ENCODE measurements at regions not wholly inside any gene's neighbourhood (a gene's known extent, or its start where the extent isn't known, plus 50 kb on each side); places are given as distances from the start of the nearest gene placed in this dataset.
"Not testable (repeated sequence)": the region's sequence is repeated elsewhere in the genome, so short reads cannot be mapped to it uniquely, and the experiment has no call there.

DNA sequence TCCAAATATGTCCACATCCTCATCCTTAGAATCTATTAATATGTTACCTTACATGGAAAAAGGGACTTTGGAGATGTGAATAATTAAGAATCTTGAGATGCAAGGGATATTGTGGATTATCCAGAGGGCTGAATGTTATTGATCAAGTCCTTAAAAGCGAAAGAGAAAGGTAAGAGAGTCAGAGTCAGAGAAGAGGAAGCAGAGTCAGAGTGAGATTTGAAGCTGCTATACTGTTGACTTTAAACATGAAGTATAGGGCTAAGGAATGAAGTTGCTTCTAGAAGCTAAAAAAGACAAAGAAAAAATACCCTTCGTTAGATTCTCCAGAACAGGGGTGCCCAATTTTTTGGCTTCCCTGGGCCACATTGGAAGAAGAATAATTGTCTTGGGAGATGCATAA, 627.2 kb upstream of the SLITRK6 start:
- DNase-seq, result no peak

DNA sequence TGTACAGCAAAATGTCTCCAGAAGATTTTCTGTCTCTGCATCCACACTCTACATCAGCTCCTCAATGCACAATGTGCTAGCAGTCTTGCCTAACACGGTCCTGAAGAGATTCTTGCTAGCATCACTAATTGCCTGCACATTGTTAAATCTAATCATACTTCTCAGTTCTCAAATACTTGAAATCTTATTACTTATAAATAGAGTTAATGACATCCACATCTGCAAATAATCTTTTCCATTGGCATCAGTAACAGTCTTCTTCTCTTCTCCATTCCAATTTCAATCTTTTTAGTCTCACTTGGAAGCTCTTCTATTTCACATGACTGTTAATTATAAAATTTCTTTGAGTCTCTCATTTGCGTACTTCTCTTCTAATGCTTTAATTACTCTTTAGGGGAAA, 630.5 kb upstream of the SLITRK6 start:
- DNase-seq, result no peak

DNA sequence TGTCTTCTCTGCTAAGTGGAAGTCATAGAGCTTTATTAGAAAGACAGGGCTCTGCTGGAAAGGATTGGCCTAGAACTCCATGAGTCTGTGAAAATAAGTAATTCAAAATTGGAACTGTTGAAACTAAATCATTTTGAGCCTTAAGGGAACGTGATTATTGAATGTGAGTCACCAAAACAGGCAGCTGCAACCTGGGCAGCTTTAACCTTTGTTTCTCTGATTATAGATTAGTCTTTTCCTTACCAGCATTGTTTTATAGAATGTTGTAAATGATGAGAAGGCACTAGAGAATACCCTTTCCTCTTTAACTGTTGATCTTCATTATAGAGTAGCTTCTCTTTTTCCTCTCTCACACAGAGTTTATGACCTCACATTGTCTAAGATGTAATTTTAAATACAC, 638.8 kb upstream of the SLITRK6 start:
- DNase-seq, result no peak

DNA sequence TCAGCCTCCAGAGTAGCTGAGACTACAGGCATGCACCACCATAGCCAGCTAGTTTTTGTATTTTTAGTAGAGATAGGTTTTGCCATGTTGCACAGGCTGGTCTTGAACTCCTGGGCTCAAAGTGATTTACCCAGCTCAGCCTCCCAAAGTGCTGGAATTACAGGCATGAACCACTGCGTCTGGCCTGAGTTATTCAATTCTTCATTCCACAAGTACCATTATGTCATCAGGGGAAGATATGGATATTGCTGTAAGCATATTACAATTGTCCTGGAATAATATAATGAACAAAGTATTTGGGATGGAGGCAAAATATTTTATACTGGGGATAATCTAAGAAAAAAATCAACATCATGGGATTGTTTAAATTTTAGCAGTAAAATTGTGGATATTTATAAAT, 646.0 kb upstream of the SLITRK6 start:
- no peak for DNase-seq

DNA sequence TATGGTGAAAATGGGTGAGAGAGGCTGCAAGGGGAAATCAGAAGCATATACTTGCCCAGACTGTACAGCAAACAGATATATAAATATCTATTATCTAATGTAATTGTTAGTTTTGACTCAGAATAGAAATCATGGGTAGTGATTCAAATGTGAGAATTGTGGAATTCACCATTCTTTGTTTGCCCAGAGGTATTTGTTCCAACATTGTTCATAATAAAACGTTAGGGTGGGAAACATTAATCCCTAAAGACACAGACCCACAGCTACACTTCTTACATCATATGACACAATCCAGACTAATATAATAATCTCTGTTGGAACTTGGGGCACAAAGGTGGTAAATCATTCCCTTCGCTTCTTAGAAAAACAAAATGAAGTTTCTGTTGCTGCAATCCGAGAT, 646.5 kb upstream of the SLITRK6 start:
- DNase-seq, result no peak

DNA sequence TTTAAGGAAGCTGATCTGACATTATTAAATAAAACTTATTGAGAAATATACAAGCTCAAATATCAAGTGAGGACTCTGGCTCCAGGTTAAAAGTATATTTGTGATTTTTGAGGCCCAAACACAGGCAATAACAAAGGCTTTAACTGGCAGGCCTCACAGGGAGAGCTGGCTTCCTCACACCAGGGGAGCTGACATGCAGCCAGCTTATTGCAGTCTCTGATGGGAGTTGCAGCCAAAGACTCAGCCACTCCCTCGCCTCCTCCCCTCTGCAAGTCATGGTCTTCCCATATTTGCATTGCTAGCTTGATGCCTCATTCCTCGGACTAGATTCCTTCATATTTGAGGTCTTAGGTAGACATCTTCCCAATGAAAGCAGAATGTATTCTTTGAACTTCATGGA, 647.1 kb upstream of the SLITRK6 start:
- no peak for DNase-seq

DNA sequence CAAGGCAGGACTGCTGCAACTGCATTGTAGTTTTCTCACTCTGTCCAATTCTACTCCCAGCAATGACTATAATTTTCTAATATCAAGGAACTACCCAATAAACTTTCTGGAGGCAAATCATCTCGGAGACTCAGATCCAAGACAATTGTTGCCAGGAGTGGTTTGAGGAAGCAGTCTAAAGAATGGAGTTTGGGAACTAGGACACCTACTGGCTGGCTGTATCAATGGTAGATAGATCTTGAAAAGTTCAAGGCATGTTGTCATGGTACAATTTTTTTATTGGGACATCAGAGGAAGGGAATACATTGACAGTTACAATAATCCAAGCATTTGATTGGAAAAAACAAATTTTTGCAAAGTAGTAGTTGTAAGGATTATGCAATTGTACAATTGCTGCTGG, 648.3 kb upstream of the SLITRK6 start:
- DNase-seq, result no peak

DNA sequence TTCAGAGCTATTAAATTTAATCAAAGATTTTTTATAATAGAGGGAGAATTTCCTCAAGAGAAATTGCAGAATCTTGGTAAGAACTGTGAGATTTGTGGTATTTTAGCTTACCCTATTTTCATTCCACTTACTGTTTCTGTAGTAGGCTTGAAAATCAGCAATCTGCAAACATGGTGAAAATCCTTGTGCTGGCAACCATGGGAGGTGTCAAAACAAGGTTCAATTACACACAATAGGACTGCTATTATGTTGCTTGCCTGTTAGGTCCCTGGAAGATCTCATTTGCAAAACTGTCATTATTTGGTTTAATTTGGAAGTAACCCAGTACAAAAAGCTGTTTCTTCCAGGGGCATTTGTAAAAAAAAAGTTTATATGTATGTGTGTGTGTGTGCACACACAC, 662.8 kb upstream of the SLITRK6 start:
- DNase-seq, result no peak

DNA sequence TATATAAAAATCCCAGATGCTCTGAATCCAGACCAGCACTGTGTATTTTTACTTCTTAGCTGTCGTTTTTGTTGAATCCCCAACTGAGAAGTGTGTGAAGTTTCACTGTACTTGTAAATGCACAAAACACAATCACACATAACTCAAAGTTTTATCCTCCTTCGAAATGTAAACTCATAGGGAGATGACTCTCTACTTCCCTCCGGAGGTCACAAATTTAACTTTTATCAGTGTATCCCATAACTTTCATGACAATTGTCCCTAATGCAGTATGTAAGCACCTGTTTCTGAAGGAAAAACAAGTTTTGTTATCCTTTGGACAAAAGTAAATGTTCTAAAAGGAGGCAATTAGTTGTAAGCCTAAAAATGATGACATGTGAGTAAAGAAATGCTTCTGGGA, 665.0 kb upstream of the SLITRK6 start:
- no peak for DNase-seq

DNA sequence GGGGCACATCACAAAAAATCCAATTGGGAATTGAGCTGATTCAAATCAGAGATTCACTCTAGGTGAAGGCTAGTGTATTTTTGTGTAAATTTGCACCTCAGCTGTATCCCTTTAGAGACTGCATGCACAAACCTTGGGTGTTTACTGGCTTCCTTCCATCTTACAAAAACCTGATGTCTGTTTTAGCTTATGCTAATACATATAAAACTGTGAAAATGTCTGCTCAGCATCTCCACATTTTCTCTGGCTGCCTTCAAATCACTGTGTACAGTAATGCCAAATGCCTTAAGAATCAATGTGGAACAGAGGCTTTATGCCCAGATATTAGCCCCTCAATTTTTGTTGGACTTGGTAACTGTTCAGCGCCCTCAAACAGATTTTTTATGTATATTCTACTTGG, 675.8 kb upstream of the SLITRK6 start:
- no peak for DNase-seq

DNA sequence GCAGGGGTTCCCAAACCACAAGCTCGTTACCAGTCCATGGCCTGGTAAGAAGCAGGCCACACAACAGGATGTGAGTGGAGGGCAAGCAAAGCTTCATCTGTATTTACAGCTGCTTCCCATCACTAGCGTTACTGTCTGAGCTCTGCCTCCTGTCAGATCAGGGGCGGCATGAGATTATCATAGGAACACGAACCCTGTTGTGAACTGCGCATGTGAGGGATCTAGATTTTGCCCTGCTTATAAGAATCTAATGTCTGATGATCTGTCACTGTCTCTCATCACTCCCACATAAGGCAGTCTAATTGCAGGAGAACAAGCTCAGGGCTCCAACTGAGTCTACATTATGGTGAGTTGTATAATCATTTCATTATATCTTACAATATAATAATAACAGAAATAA, 677.4 kb upstream of the SLITRK6 start:
- no peak for DNase-seq

DNA sequence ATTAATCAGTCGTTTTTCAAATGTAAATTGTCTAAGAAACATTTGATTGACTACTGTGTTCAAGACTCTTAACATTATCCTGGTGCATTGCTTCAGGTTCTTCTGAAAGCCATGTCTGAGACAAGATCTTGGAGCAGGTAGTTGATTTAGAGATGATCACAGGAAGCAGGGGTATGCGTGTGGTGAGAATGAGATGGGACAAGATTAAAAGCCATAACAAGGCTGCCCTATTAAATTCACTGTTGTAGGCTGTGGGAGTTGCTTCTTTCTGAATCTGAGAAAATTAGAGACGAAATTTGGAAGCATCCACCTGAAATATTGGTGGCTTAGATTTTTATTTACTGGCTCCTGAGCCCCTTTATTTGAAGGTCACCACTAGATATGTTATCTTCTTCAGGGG, 687.4 kb upstream of the SLITRK6 start:
- DNase-seq, result no peak

DNA sequence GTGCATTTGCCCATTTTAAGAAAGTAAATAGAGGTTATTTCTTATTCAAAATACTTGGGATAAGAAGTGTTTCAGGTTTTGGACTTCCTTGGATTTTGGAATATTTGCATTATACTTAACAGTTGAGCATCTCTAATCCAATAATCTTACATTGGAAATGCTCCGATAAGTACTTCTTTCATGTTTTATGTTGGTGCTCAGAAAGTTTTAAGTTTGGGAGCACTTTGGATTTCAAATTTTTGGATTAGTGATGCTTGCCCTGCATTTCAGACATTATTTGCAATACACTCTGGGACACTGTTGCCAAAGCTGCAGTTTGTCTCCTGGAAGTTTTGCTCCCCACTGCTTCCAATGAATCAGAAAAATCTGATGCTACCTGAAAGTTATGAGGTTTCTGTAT, 691.9 kb upstream of the SLITRK6 start:
- DNase-seq, result no peak

DNA sequence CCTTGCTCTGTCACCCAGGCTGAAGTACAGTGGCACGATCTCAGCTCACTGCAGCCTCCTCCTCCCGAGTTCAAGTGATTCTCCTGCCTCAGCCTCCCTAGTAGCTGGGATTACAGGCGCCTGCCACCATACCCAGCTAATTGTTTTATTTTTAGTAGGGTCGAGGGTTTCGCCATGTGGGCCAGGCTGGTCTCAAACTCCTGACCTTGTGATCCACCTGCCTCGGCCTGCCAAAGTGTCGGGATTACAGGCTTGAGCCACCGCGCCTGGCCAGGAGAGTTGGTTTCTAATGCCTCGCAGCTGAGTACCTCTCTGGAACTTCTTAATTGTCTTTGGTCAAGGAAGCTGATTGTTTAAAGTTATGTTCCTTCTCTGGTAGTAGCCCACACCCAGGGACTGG, 702.7 kb upstream of the SLITRK6 start:
- not testable (repeated sequence) for DNase-seq

DNA sequence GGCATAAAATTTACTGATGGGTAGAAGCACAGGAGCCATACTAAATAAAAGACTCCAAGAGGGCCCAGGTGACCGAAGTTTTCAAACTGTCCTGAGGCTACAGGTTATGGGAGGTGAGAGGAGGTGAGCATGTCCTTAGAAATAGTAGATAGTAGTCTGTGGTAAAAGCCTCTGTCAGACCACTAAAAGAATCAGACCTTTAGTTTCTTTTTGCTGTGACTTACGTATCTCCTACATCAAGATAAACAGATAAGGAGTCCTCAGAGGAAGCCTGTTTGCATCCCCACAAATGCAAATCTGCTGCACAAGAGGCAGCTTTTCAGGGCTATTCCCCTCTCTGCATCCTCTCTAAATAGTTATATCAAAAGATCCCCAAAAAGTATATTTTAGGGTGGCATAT, 711.6 kb upstream of the SLITRK6 start:
- no peak for DNase-seq

DNA sequence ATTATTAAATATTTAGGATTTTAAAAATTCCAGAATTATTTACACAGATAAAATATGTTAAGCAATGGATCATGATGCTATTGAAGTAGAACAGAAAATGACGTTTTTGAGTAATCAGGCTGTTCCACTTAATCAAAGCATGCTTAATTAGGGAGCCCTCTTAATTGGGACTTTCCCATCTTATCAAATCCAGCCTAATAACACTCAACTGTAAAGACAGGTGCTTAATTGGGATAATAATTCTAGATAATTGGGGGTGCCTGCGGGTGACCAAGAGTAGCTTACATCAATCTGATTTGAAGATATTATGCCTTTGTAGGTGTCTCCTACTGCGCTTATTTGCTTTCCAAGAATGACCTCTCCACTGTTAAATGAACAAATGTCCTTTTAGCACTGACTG, 742.2 kb upstream of the SLITRK6 start:
- DNase-seq, result no peak

DNA sequence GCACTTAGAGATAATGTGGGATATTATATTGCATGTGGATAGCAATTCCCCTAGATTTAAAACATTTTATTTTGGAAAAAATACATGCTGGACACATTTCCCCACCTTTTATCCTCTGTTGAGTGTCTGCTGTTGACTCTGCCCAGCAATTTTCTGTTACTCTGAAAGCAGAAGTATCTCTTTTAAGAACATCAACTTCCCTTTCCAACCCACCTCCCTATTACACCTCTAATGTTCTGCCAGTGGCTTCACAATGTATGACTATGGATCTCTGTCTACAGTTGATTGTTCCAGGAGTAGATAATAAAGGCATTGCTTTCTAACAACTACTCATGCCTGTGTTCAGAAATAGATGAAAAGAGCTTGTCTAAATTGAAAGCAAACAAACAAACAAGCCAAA, 754.8 kb upstream of the SLITRK6 start:
- peak; percentile 51 for DNase-seq

DNA sequence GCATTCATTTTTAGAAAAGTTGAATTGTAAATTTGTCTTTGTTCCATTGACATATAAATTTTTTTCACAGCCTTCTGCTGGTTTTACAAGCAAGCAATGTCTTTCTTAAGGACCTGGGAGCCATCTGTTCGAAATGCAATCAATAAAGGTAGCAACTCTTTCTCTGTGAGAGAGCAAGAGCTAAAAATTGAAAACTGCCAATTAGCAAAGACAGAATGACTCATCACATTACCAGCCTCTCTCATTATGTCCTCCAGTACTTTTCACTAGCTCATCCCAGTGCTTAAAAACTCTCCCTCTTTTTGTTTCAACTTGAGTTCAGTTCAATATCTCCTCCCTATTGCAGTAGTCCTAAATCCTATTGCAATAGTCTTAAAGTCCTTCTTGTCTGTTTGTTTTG, 760.7 kb upstream of the SLITRK6 start:
- no peak for DNase-seq

DNA sequence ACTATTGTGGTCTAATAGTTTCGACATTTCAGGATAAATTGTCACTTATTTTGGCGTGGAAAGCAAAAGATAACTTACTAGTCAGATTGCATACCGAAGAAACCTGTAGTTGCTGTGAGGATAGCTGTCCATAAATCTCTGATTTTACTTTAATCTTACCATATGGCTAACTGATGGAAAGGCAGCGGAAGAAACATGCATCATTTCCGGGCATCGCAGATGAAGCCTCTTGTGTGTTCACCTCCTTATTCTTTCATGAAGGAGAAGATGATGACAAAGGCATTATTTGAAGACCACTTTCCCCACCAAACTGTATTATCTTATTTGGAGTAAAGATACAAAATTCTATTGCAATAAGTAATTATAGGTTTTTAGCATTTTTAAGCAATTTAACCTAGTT, 763.6 kb upstream of the SLITRK6 start:
- DNase-seq, result no peak

DNA sequence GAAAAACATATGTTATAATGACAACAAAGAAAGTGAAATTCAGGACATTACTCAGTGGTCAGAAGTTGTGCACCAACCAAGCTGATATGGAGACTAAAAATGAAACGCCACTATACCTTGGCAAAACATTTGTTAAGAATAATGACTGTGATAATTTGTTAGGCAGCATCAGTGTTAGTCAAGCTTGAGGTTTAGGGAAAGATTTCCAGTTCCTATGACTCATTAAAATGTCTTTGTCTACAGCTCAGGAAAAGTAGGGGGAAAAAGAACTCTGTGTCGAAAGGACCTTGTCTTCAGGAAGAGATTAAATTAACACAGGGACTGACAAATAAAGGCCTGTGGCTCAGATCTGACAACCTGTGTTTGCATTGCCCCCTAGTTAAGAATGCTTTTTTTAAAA, 764.1 kb upstream of the SLITRK6 start:
- no peak for DNase-seq

DNA sequence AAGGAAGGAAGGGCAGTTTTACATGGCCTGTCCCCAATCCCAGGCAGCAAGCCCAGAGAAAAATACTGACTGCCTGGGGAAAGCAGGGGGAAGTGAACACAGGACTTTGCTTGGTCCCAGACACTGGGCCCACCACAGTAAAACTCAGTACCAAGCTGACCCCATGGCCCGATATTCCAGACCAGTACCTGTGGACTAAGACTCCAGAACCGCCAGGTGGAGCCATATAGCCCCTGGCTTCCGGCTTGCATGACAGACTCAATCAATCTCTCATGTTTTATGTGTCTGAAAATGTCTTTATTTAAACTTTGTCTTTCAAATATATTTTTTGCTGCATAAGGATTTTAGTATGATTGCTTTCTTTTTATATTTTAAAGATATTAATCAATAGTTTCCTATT, 767.9 kb upstream of the SLITRK6 start:
- no peak for DNase-seq

DNA sequence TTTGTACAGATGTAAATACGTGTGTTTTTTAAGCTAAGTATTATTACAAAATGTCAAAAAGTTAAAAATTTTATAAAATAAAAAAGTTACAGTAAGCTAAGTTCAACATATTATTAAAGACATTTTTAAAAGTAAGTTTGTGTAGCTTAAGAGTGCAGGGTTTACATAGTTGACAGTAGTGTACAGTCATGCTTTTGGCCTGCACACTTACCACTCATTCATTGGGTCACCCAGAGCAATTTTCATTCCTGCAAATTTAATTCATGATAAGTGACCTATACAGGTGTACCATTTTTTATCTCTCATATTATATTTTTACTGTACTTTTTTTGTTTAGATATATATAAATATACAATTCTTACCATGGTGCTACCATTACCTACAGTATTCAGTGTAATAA, 769.9 kb upstream of the SLITRK6 start:
- DNase-seq, result no peak

DNA sequence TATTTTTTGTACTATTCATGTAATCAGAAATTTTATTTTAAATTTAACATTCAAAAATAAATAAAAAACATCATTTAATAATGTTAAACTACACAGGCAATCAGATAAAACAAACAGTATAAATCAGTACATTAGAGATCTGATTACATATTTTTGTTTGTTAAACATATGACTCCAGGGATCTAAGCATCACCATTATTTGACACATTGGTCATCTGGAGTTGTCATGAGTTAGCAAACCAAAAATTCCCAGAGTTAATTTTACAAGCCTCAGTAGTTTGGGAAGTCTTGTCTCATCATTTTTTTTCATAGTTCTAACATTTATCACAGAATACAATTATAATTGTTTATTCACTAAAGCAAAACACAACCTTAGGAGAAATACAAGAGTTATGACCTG, 770.8 kb upstream of the SLITRK6 start:
- no peak for DNase-seq

DNA sequence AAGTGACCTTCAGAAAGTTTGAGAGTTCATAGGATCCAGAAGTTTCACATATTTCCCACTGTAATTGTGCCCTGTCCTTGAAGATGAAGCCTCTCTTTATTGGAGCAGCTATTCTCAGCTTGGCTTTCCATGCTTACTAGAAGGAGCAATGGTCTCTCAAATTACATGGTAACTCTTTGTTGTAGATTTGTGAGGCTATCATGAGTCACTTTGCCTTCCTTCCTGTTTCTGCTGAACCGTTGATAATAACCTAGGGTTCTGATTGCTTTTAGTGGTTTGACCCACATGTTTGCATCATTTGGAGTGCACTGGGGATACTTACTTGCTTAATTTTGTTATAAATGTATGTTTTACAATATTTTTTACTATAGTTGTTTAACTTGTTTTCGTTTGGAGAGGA, 772.9 kb upstream of the SLITRK6 start:
- peak; percentile 21 for DNase-seq

DNA sequence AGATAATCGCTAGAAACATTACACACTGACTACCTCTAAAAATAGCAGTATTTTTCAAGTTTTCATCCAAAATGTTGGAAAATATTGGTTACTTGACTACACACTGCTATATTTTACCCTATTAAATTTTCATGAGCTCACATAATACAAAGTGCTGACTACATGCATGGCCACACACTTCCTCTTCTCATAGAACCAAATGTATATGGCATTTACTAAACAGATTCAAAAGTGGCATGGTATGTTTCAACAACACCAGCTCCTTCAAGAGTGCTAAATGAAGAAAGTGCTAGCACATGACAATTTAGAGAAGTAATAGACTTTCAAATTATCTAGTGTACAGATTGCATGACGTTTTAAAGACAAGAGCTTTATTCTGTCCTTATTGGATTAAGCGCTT, 780.4 kb upstream of the SLITRK6 start:
- DNase-seq, result no peak

DNA sequence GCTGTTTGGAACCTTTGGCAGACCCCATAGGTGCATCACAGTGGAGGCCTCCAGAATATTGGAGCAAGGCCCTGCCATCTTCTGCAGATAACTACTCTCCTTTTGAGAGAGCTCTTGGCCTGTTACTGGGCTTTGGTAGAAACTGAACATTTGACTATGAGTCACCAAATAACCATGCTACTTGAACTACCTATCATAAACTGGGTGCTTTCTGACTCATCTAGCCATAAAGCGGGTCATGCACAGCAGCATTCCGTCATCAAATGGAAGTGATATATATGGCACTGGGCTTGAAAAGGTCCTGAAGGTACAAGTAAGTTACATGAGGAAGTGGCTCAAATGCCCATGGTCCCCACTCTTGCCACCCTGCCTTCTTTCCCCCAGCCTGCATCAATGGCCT, 782.5 kb upstream of the SLITRK6 start:
- DNase-seq, result no peak

DNA sequence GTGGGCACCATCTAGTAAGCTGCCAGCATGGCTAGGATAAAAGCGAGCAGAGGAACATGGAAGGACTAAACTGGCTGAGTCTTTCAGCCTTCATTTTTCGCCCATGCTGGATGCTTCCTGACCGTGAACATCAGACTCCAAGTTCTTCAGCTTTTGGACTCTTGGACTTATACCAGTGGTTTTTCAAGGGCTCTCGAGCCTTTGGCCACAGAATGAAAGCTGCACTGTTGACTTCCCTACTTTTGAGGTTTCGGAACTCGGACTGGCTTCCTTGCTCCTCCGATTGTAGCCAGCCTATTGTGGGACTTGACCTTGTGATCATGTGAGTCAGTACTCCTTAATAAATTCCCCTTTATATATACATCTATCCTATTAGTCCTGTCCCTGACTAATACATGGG, 785.1 kb upstream of the SLITRK6 start:
- DNase-seq, result no peak
